MV-4-11 (cell line): ENCODE measurements at regions not wholly inside any gene's neighbourhood (a gene's known extent, or its start where the extent isn't known, plus 50 kb on each side); places are given as distances from the start of the nearest gene placed in this dataset.
A peak's percentile ranks its signal among the peaks of the same experiment; 100 is the strongest.
"Not testable (repeated sequence)": the region's sequence is repeated elsewhere in the genome, so short reads cannot be mapped to it uniquely, and the experiment has no call there.

Source experiments
- DNase-seq: peaks from one replicate; lab custom pipeline; 2025; lab: John Stamatoyannopoulos, UW

GRCh38 chr12:33033999-33034398 is 137.4 kb upstream of the PKP2 start:
- not testable (repeated sequence) for DNase-seq

GRCh38 chr12:33026791-33027190 is 130.2 kb upstream of the PKP2 start:
- no peak for DNase-seq

GRCh38 chr12:33022724-33023123 is 126.1 kb upstream of the PKP2 start:
- DNase-seq, result not testable (repeated sequence)

- DNase-seq, result not testable (repeated sequence)
These were observed 120.5 kb upstream of the PKP2 start for GRCh38 chr12:33017029-33017428.

GRCh38 chr12:33012226-33012625 is 115.6 kb upstream of the PKP2 start:
- DNase-seq, result no peak

- DNase-seq, result no peak
These were observed 109.5 kb upstream of the PKP2 start for GRCh38 chr12:33006106-33006505.

- no peak for DNase-seq
These were observed 103.4 kb upstream of the PKP2 start for GRCh38 chr12:33000016-33000415.

- no peak for DNase-seq
These were observed 100.9 kb upstream of the PKP2 start for GRCh38 chr12:32997471-32997870.

GRCh38 chr12:32995623-32996022 is 99.0 kb upstream of the PKP2 start:
- no peak for DNase-seq

- DNase-seq, result no peak
These were observed 96.8 kb upstream of the PKP2 start for GRCh38 chr12:32993404-32993803.

GRCh38 chr12:32989705-32990104 is 93.1 kb upstream of the PKP2 start:
- no peak for DNase-seq

- no peak for DNase-seq
These were observed 92.4 kb upstream of the PKP2 start for GRCh38 chr12:32988982-32989381.

GRCh38 chr12:32987512-32987911 is 90.9 kb upstream of the PKP2 start:
- DNase-seq, result no peak

- DNase-seq, result no peak
These were observed 87.4 kb upstream of the PKP2 start for GRCh38 chr12:32983968-32984367.

- no peak for DNase-seq
These were observed 86.8 kb upstream of the PKP2 start for GRCh38 chr12:32983332-32983731.

GRCh38 chr12:32981139-32981538 is 84.6 kb upstream of the PKP2 start:
- DNase-seq, result no peak

- DNase-seq, result no peak
These were observed 78.5 kb upstream of the PKP2 start for GRCh38 chr12:32975122-32975521.

- no peak for DNase-seq
These were observed 74.0 kb upstream of the PKP2 start for GRCh38 chr12:32970465-32971110.

- DNase-seq, result no peak
These were observed 68.5 kb upstream of the PKP2 start for GRCh38 chr12:32964981-32965585.

- DNase-seq, result not testable (repeated sequence)
These were observed 59.8 kb upstream of the PKP2 start for GRCh38 chr12:32956418-32956817.

GRCh38 chr12:32952681-32953080 is 56.1 kb upstream of the PKP2 start:
- no peak for DNase-seq

GRCh38 chr12:32949815-32950214 is 53.2 kb upstream of the PKP2 start:
- DNase-seq, result no peak

GRCh38 chr12:32947206-32948067 is 50.9 kb upstream of the PKP2 start:
- DNase-seq, result peak; percentile 0
